H54 (cell line): ENCODE measurements at regions not wholly inside any gene's neighbourhood (a gene's known extent, or its start where the extent isn't known, plus 50 kb on each side); places are given as distances from the start of the nearest gene placed in this dataset.

Experiments used
- DNase-seq: peaks from one replicate; pipeline ENCODE4 v3.0.0; 2011; ENCODE audit warnings: low spot score, mixed read lengths; ENCODE audit not compliant: insufficient read length
- FAIRE-seq: peaks from 3 replicates; lab custom pipeline; 2011; peaks lifted over from hg19 to GRCh38; lab: Jason Lieb, UNC
- POLR2A ChIP-seq: IDR thresholded peaks from 2 replicates; pipeline ENCODE4 v1.6.1; 2011; ENCODE audit warnings: low read depth, mild to moderate bottlenecking, low read length

DNA sequence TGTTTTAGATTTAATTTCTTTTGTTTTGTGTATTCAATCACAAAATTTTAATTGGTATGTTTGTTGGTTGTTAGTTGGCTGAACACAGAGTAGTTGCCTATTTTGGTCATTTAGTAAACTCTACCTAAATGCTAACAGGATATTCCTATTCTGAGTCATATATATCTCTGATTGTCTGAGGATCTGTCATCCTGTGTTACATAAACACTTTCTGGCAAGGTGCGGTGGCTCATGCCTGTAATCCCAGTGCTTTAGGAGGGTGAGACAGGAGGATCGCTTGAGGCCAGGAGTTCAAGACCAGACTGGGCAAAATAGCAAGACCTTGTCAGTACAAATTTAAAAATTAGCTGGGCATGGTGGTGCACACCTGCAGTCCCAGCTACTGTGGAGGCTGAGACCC lies 178.6 kb downstream of the PLCE1 start:
- no peak for DNase-seq
- FAIRE-seq, result peak; percentile 50
- TF ChIP-seq POLR2A, result no peak

DNA sequence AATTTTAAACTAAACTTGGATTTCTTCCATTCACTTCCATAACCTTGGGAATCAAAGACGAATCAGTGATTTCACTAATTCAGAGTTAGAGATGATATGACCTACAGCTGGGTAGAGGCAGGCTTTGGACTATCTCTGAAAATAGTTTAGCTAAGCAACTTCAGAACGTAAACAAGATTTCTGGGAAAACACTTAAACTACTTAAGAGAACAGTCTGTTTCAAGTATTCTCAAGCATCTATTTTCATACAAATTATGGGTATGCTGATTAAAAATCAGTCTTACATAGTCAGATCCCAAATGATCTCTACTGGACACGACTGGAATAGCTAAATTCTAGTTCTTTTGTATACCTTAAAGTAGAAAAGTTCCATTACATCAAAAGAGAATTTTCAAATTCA lies 179.9 kb downstream of the PLCE1 start:
- DNase-seq (no peak), FAIRE-seq (no peak)
- no peak for TF ChIP-seq POLR2A

- FAIRE-seq, result no peak
- DNase-seq, result no peak
- TF ChIP-seq POLR2A, result no peak
These were observed 181.1 kb downstream of the PLCE1 start for GRCh38 chr10:94174838-94175237.

DNA sequence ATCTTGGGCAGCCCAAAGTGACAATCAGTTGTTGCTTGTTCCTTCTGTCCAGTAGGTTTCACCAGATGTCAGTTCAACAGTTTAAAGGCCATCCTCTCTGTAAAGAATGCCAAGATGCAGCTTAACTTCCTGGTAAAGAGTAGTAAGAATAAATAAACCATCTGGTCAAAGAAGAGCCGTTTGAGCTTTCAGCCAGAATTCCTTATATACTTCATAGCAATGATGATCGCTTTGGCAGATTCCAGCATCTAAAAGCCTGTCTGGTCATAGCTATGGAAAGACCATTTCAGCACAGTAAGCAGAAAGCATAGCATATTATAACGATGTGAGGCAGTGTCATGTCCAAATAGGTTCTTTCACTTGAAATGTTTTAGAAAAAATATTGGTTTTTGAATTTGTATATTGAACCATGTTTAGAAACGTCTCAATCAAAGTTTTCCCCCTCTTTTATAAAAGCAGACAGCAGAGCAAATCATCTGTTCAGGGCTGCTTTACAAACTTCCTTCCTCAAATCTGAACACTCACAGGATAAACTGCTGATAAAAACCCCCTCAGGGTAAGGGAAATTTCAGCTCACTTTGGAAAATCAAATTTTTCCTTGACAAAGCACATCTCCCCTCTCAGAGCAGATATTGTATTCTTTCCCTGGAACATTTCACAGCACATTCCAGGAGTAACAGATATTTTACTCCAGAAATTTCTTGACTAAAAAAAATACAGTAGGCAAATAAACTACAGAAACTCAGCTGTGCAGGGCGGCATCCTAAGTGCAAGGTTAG lies 184.1 kb downstream of the NOC3L start:
- no peak for TF ChIP-seq POLR2A
- DNase-seq, result no peak
- no peak for FAIRE-seq

- FAIRE-seq (no peak), DNase-seq (no peak)
- no peak for TF ChIP-seq POLR2A
These were observed 182.2 kb downstream of the NOC3L start for GRCh38 chr10:94180576-94180975.

DNA sequence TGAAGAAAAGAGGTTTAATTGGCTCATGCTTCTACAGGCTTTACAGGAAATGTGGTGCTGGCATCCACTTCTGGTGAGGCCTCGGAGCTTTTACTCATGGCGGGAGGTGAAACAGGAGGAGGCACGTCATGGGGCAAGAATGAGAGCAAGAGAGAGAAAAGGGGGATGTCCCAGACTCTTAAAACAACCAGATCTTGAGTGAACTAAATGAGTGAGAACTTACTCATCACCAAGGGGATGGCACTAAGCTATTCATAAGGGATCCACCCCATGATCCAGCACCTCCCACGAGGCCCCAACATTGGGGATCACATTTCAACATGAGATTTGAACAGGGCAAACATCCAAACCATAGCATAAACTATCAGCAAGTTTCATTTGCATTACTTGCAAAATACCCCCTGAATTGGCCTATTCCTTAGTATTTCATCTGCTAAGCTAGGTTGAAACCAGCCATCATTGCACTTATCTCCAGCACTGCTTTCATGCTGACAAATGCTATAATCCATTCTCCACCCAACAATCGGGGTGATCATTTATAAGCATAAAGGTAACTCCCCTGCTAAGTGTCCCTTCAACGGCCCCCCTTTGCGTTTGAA lies 179.0 kb downstream of the NOC3L start:
- TF ChIP-seq POLR2A, result no peak
- DNase-seq (peak; percentile 43), FAIRE-seq (peak; percentile 100)

DNA sequence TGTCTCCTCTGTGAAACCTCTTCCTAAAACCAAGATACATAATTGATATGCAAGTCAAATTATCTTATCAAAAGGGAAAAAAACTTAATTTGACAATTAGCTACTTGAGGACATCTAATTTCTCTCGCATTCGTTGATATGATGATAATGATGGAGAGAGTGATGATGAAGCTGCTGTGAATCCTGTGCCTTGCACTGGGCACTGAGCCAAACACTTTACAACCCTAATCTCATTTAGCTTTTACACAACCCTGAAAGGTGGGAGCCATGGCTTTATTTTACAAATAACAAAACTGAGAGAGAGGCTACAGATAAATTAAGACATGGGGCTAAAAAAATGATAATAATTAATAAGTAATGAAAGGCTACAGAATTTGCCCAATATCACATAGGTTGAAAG lies 176.0 kb downstream of the NOC3L start:
- no peak for DNase-seq
- FAIRE-seq, result no peak
- no peak for TF ChIP-seq POLR2A

DNA sequence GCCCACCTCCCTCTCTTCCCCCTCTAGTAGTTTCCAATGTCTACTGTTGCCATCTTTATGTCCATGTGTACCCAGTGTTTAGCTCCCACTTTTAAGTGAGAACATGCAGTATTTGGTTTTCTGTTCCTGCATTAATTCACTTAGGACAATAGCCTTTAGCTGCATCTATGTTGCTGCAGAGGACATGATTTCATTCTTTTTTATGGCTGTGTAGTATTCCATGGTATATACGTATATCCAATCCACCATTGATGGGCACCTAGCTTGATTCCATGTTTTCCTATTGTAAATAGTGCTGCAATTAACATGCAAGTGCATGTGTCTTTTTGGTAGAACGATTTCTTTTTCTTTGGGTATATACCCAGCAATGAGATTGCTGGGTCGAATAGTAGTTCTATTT lies 170.4 kb downstream of the NOC3L start:
- FAIRE-seq, result no peak
- no peak for TF ChIP-seq POLR2A
- no peak for DNase-seq

DNA sequence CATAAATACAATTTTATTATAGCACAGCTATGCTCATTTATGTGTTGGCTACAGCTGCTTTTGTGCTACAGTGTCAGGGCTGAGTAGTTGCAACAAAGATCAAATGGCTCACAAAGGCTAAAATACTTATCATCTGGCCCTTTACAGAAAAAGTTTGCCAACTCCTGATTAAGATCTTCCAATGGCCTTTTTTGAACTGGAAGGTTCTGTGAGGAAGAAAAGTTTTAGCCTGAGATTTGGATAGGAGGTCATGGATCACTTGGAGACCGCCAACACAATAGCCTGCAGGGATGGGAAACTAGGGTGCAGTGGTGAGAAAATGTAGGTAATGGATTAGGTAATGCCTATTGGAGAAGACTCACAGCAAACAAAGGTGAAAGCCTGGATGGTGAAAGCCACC lies 169.8 kb downstream of the NOC3L start:
- no peak for DNase-seq
- FAIRE-seq, result no peak
- no peak for TF ChIP-seq POLR2A

DNA sequence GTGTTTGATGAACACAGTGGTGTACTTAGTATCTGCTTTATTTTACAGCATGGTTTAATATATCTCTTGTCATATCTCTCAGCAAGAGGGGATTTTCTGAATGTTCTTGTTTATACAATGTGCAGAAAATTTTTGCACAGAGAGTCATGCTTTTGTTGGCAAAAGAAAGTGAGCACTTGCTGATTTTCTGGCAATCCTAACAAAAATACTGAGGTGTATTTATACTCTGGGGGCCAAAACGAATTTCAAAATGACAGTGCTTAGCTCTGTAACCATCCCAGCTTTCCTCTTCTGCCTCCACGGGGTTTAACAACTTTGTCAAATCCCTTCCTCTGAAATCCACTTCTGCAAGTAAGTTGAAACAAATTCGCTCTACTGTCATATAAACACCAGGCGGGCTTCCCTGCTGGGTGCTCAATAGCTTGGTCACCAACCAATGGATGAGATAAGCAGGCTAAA lies 169.2 kb downstream of the NOC3L start:
- TF ChIP-seq POLR2A, result no peak
- DNase-seq, result no peak
- peak; percentile 94 for FAIRE-seq

DNA sequence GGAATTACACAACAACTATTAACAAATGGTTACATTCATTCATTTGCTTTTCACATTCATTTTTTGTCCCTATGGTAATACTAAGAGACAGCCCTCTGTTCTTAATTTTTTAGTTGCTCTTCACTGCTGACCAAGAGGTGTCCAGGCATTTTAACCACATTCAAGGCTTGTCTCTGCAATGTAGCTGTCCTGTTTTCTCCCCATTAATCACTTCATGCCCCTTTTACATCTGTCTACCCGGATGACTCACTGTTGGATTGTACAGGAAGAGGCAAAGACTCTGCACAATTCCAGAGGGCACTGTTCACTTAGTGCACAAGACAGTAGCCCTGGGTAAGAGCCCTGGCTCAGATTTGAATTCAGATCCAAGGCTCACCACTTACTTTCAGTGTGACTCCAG lies 168.5 kb downstream of the NOC3L start:
- DNase-seq, result peak; percentile 23
- peak; percentile 98 for FAIRE-seq
- no peak for TF ChIP-seq POLR2A

DNA sequence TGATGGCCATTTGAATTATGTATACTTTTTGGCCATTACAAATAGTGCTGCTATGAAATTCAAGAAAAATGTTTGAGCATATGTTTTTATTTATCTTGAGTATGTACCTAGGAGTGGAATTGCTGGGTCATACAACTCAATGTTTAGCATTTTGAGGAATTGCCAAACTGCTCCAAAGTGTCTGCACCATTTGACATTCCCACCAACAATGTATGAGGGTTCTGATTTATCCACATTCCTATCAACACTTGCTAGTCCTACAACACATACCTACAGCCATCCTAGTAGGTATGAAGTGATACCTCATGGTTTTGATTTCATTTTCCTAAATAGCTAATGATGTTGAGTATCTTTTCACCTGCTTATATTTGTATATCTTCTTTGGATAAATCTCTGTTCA lies 165.5 kb downstream of the NOC3L start:
- no peak for FAIRE-seq
- DNase-seq, result no peak
- TF ChIP-seq POLR2A, result no peak

- TF ChIP-seq POLR2A, result no peak
- DNase-seq (no peak), FAIRE-seq (no peak)
These were observed 164.4 kb downstream of the NOC3L start for GRCh38 chr10:94198324-94198723.

GRCh38 chr10:94199565-94199964 lies 163.2 kb downstream of the NOC3L start:
- DNase-seq (no peak), FAIRE-seq (no peak)
- no peak for TF ChIP-seq POLR2A
